Activated CD4-positive, alpha-beta T cell treated with anti-CD3 and anti-CD28 coated beads, Interleukin-2, amount 50 U/mL, for 1 hour (primary cell): ENCODE measurements at regions not wholly inside any gene's neighbourhood (a gene's known extent, or its start where the extent isn't known, plus 50 kb on each side); places are given as distances from the start of the nearest gene placed in this dataset.
"Not testable (repeated sequence)": the region's sequence is repeated elsewhere in the genome, so short reads cannot be mapped to it uniquely, and the experiment has no call there.

Experiments
- DNase-seq: peaks from one replicate; pipeline ENCODE4 v3.0.0-alpha.2; 2020

GRCh38 chr12:34228046-34228445, 205.8 kb downstream of the ALG10 start:
- not testable (repeated sequence) for DNase-seq

- DNase-seq, result not testable (repeated sequence)
Observed at GRCh38 chr12:34229033-34229432, 206.7 kb downstream of the ALG10 start.

GRCh38 chr12:34233618-34234017, 211.3 kb downstream of the ALG10 start:
- no peak for DNase-seq

GRCh38 chr12:34236073-34236472, 213.8 kb downstream of the ALG10 start:
- DNase-seq, result no peak

- no peak for DNase-seq
Observed at GRCh38 chr12:34244608-34245007, 222.3 kb downstream of the ALG10 start.

GRCh38 chr12:34249271-34249670, 227.0 kb downstream of the ALG10 start:
- DNase-seq, result no peak

- not testable (repeated sequence) for DNase-seq
Observed at GRCh38 chr12:34251879-34252278, 229.6 kb downstream of the ALG10 start.

- no peak for DNase-seq
Observed at GRCh38 chr12:34253674-34254073, 231.4 kb downstream of the ALG10 start.

GRCh38 chr12:34257093-34257492, 234.8 kb downstream of the ALG10 start:
- DNase-seq, result no peak

GRCh38 chr12:34262140-34262539, 239.8 kb downstream of the ALG10 start:
- DNase-seq, result not testable (repeated sequence)

GRCh38 chr12:34264110-34264509, 241.8 kb downstream of the ALG10 start:
- no peak for DNase-seq

- DNase-seq, result not testable (repeated sequence)
Observed at GRCh38 chr12:34273703-34274102, 251.4 kb downstream of the ALG10 start.

GRCh38 chr12:34275129-34275528, 252.8 kb downstream of the ALG10 start:
- DNase-seq, result no peak

- no peak for DNase-seq
Observed at GRCh38 chr12:34286483-34286882, 264.2 kb downstream of the ALG10 start.

- DNase-seq, result no peak
Observed at GRCh38 chr12:34286934-34287333, 264.6 kb downstream of the ALG10 start.

GRCh38 chr12:34287437-34287836, 265.1 kb downstream of the ALG10 start:
- no peak for DNase-seq

- no peak for DNase-seq
Observed at GRCh38 chr12:34287986-34288962, 266.0 kb downstream of the ALG10 start.

- no peak for DNase-seq
Observed at GRCh38 chr12:34288963-34289345, 266.7 kb downstream of the ALG10 start.

GRCh38 chr12:34289431-34290380, 267.4 kb downstream of the ALG10 start:
- no peak for DNase-seq

GRCh38 chr12:34290381-34290995, 268.2 kb downstream of the ALG10 start:
- DNase-seq, result no peak

- DNase-seq, result no peak
Observed at GRCh38 chr12:34291001-34291400, 268.7 kb downstream of the ALG10 start.

GRCh38 chr12:34291426-34291901, 269.2 kb downstream of the ALG10 start:
- DNase-seq, result no peak
